HG02623 (cell line): ENCODE measurements at regions not wholly inside any gene's neighbourhood (a gene's known extent, or its start where the extent isn't known, plus 50 kb on each side); places are given as distances from the start of the nearest gene placed in this dataset.
"Not testable (repeated sequence)": the region's sequence is repeated elsewhere in the genome, so short reads cannot be mapped to it uniquely, and the experiment has no call there.

Source experiments
- ATAC-seq: cut with Tn5 transposase; IDR thresholded peaks from one replicate; pipeline ENCODE4 v1.9.1; 2021; ENCODE audit warnings: moderate library complexity; ENCODE audit not compliant: unreplicated experiment

- no peak for ATAC-seq
These were observed 94.3 kb upstream of the DCLK2 start for GRCh38 chr4:149983931-149984330.

GRCh38 chr4:149985981-149986380 lies 92.3 kb upstream of the DCLK2 start:
- ATAC-seq, result no peak

GRCh38 chr4:149986917-149987316 lies 91.3 kb upstream of the DCLK2 start:
- ATAC-seq, result no peak

- ATAC-seq, result no peak
These were observed 90.7 kb upstream of the DCLK2 start for GRCh38 chr4:149987330-149988086.

GRCh38 chr4:149988087-149988410 lies 90.2 kb upstream of the DCLK2 start:
- no peak for ATAC-seq

GRCh38 chr4:149993030-149993429 lies 85.2 kb upstream of the DCLK2 start:
- ATAC-seq, result no peak

GRCh38 chr4:149995134-149995756 lies 83.0 kb upstream of the DCLK2 start:
- ATAC-seq, result no peak

GRCh38 chr4:149997881-149998421 lies 80.3 kb upstream of the DCLK2 start:
- ATAC-seq, result no peak

- ATAC-seq, result no peak
These were observed 78.7 kb upstream of the DCLK2 start for GRCh38 chr4:149999485-150000074.

GRCh38 chr4:150001815-150002214 lies 76.4 kb upstream of the DCLK2 start:
- no peak for ATAC-seq

GRCh38 chr4:150002561-150002960 lies 75.7 kb upstream of the DCLK2 start:
- no peak for ATAC-seq

GRCh38 chr4:150004481-150004880 lies 73.8 kb upstream of the DCLK2 start:
- no peak for ATAC-seq

- ATAC-seq, result no peak
These were observed 72.7 kb upstream of the DCLK2 start for GRCh38 chr4:150005537-150005936.

GRCh38 chr4:150006197-150006596 lies 72.0 kb upstream of the DCLK2 start:
- no peak for ATAC-seq

GRCh38 chr4:150007512-150007911 lies 70.7 kb upstream of the DCLK2 start:
- ATAC-seq, result no peak

GRCh38 chr4:150008546-150008945 lies 69.7 kb upstream of the DCLK2 start:
- ATAC-seq, result no peak

- no peak for ATAC-seq
These were observed 68.7 kb upstream of the DCLK2 start for GRCh38 chr4:150009533-150009932.

GRCh38 chr4:150010525-150011126 lies 67.6 kb upstream of the DCLK2 start:
- peak; percentile 63 for ATAC-seq

GRCh38 chr4:150012851-150013360 lies 65.3 kb upstream of the DCLK2 start:
- ATAC-seq, result no peak

GRCh38 chr4:150015910-150016309 lies 62.3 kb upstream of the DCLK2 start:
- ATAC-seq, result not testable (repeated sequence)

GRCh38 chr4:150016621-150017020 lies 61.6 kb upstream of the DCLK2 start:
- ATAC-seq, result not testable (repeated sequence)
